ENCODE measurements at regions not wholly inside any gene's neighbourhood (a gene's known extent, or its start where the extent isn't known, plus 50 kb on each side); places are given as distances from the start of the nearest gene placed in this dataset.

GRCh38 chr16:66103211-66103610, 263.3 kb upstream of the CDH5 start:
- H3K4me3 Mint-ChIP-seq, result no peak overlapping the region
- peaks cover 8% of the 10 kb centered on the region for H3K4me1 Mint-ChIP-seq
- no peak for TF ChIP-seq CTCF (conservative IDR thresholded peaks at IDR 0.05)
- H3K9me3 Mint-ChIP-seq, result no peaks in the 10 kb centered on the region
- DNase-seq (ENCODE audit: low read depth, low spot score), result no peak
- peaks cover 2% of the 10 kb centered on the region for H3K27me3 Mint-ChIP-seq (ENCODE audit: low read depth)
- H3K27ac Mint-ChIP-seq (ENCODE audit: unreplicated experiment), result no peak overlapping the region
- no peaks in the 10 kb centered on the region for H3K36me3 Mint-ChIP-seq (ENCODE audit: low read depth)

GRCh38 chr16:66099306-66099705, 267.2 kb upstream of the CDH5 start:
- Mint-ChIP-seq H3K4me3 (no peak overlapping the region), H3K27me3 (ENCODE audit: low read depth) (peaks cover 11% of the 10 kb centered on the region), H3K9me3 (no peaks in the 10 kb centered on the region), H3K36me3 (ENCODE audit: low read depth) (no peaks in the 10 kb centered on the region), H3K27ac (ENCODE audit: unreplicated experiment) (no peak overlapping the region), H3K4me1 (peaks cover 8% of the 10 kb centered on the region)
- no peak for TF ChIP-seq CTCF (conservative IDR thresholded peaks at IDR 0.05)
- DNase-seq (ENCODE audit: low read depth, low spot score), result no peak

- Mint-ChIP-seq H3K4me1 (no peaks in the 10 kb centered on the region), H3K4me3 (no peak overlapping the region), H3K27ac (ENCODE audit: unreplicated experiment) (no peak overlapping the region), H3K27me3 (ENCODE audit: low read depth) (peaks cover 11% of the 10 kb centered on the region), H3K36me3 (ENCODE audit: low read depth) (no peaks in the 10 kb centered on the region), H3K9me3 (no peaks in the 10 kb centered on the region)
- no peak for DNase-seq (ENCODE audit: low read depth, low spot score)
- no peak for TF ChIP-seq CTCF (conservative IDR thresholded peaks at IDR 0.05)
Measured at GRCh38 chr16:66097751-66098150, 268.7 kb upstream of the CDH5 start.

GRCh38 chr16:66095676-66096075, 270.8 kb upstream of the CDH5 start:
- no peak overlapping the region for H3K27ac Mint-ChIP-seq (ENCODE audit: unreplicated experiment)
- H3K36me3 Mint-ChIP-seq (ENCODE audit: low read depth), result no peaks in the 10 kb centered on the region
- no peaks in the 10 kb centered on the region for H3K4me1 Mint-ChIP-seq
- TF ChIP-seq CTCF (conservative IDR thresholded peaks at IDR 0.05), result no peak
- no peaks in the 10 kb centered on the region for H3K9me3 Mint-ChIP-seq
- DNase-seq (ENCODE audit: low read depth, low spot score), result no peak
- no peak overlapping the region for H3K4me3 Mint-ChIP-seq
- H3K27me3 Mint-ChIP-seq (ENCODE audit: low read depth), result peaks cover 11% of the 10 kb centered on the region

- Mint-ChIP-seq H3K36me3 (ENCODE audit: low read depth) (no peaks in the 10 kb centered on the region), H3K27me3 (ENCODE audit: low read depth) (peaks cover 9% of the 10 kb centered on the region), H3K27ac (ENCODE audit: unreplicated experiment) (no peak overlapping the region), H3K4me1 (no peaks in the 10 kb centered on the region), H3K9me3 (no peaks in the 10 kb centered on the region), H3K4me3 (no peak overlapping the region)
- no peak for TF ChIP-seq CTCF (conservative IDR thresholded peaks at IDR 0.05)
- no peak for DNase-seq (ENCODE audit: low read depth, low spot score)
Measured at GRCh38 chr16:66093191-66093590, 273.3 kb upstream of the CDH5 start.

- H3K36me3 Mint-ChIP-seq (ENCODE audit: low read depth), result no peaks in the 10 kb centered on the region
Measured at GRCh38 chr16:66091471-66091891, 275.0 kb upstream of the CDH5 start.

More at GRCh38 chr16:66091471-66091891, 275.0 kb upstream of the CDH5 start:
- H3K27ac Mint-ChIP-seq (ENCODE audit: unreplicated experiment), result no peak overlapping the region
- no peaks in the 10 kb centered on the region for H3K4me1 Mint-ChIP-seq
- no peak for DNase-seq (ENCODE audit: low read depth, low spot score)
- H3K4me3 Mint-ChIP-seq, result no peak overlapping the region
- TF ChIP-seq CTCF (conservative IDR thresholded peaks at IDR 0.05), result no peak
- no peaks in the 10 kb centered on the region for H3K9me3 Mint-ChIP-seq
- no peaks in the 10 kb centered on the region for H3K27me3 Mint-ChIP-seq (ENCODE audit: low read depth)
